WTC11 (cell line): ENCODE measurements at regions not wholly inside any gene's neighbourhood (a gene's known extent, or its start where the extent isn't known, plus 50 kb on each side); places are given as distances from the start of the nearest gene placed in this dataset.

Experiments used
- ARID4B ChIP-seq: sonication (generic); formaldehyde crosslinking; IDR thresholded peaks from 2 replicates; pipeline ENCODE4 v1.8.0; 2023; ENCODE audit warnings: missing genetic modification reagents, mild to moderate bottlenecking, borderline replicate concordance
- CREB1 ChIP-seq: sonication (generic); formaldehyde crosslinking; IDR thresholded peaks from 2 replicates; pipeline ENCODE4 v1.8.0; 2023; ENCODE audit warnings: mild to moderate bottlenecking, missing genetic modification reagents
- CTCF ChIP-seq: fragments of 200-600 bp; IDR thresholded peaks from 2 replicates; pipeline ENCODE4 v1.8.0; 2022; ENCODE audit warnings: antibody characterized with exemption
- E2F4 ChIP-seq: sonication (generic); formaldehyde crosslinking; IDR thresholded peaks from 2 replicates; pipeline ENCODE4 v1.8.1; 2022; ENCODE audit warnings: low read depth, mild to moderate bottlenecking, moderate library complexity, missing genetic modification reagents, borderline replicate concordance
- ERG ChIP-seq: fragments of 250-450 bp; sonication (Bioruptor Pico); IDR thresholded peaks from 2 replicates; pipeline ENCODE4 v1.8.0; 2021; ENCODE audit warnings: mild to moderate bottlenecking
- ESRRA ChIP-seq: sonication (generic); formaldehyde crosslinking; IDR thresholded peaks from 2 replicates; pipeline ENCODE4 v1.8.1; 2022; ENCODE audit warnings: mild to moderate bottlenecking, missing genetic modification reagents, borderline replicate concordance
- JUN ChIP-seq: sonication (generic); formaldehyde crosslinking; IDR thresholded peaks from 2 replicates; pipeline ENCODE4 v1.8.0; 2023; ENCODE audit warnings: mild to moderate bottlenecking, missing genetic modification reagents
- KAT7 ChIP-seq: sonication (generic); formaldehyde crosslinking; IDR thresholded peaks from 2 replicates; pipeline ENCODE4 v1.8.1; 2023; ENCODE audit warnings: missing genetic modification reagents, mild to moderate bottlenecking, borderline replicate concordance
- PRRX2 ChIP-seq: fragments of 250-450 bp; sonication (Bioruptor Pico); IDR thresholded peaks from 2 replicates; pipeline ENCODE4 v1.8.0; 2021; ENCODE audit warnings: mild to moderate bottlenecking
- SMAD3 ChIP-seq: sonication (generic); formaldehyde crosslinking; IDR thresholded peaks from 2 replicates; pipeline ENCODE4 v1.8.0; 2022; ENCODE audit warnings: missing genetic modification reagents, mild to moderate bottlenecking, borderline replicate concordance
- SP1 ChIP-seq: sonication (generic); formaldehyde crosslinking; conservative IDR thresholded peaks from 2 replicates; pipeline ENCODE4 v1.8.1; 2022; ENCODE audit warnings: missing genetic modification reagents
- USF2 ChIP-seq: sonication (generic); formaldehyde crosslinking; IDR thresholded peaks from 2 replicates; pipeline ENCODE4 v1.8.1; 2023; ENCODE audit warnings: mild to moderate bottlenecking, missing genetic modification reagents, moderate library complexity
- ZNF425 ChIP-seq: fragments of 250-450 bp; sonication (Bioruptor Pico); conservative IDR thresholded peaks from 2 replicates; pipeline ENCODE4 v1.9.0; 2021; ENCODE audit warnings: mild to moderate bottlenecking
- ZSCAN18 ChIP-seq: fragments of 250-450 bp; sonication (Bioruptor Pico); IDR thresholded peaks from 2 replicates; pipeline ENCODE4 v2.1.2; 2022; ENCODE audit warnings: mild to moderate bottlenecking, moderate library complexity

- no peak for TF ChIP-seq ESRRA
- no peak for TF ChIP-seq CTCF
- TF ChIP-seq SMAD3 (CRISPR knock-in tag): no peak
- TF ChIP-seq SP1: no peak
- TF ChIP-seq JUN (CRISPR knock-in tag): no peak
- no peak for TF ChIP-seq ERG (CRISPR knock-in tag)
- TF ChIP-seq ARID4B (CRISPR knock-in tag): no peak
- no peak for TF ChIP-seq ZSCAN18 (CRISPR knock-in tag)
- TF ChIP-seq ZNF425 (CRISPR knock-in tag): no peak
- TF ChIP-seq USF2 (CRISPR knock-in tag): no peak
- TF ChIP-seq PRRX2: no peak
- TF ChIP-seq E2F4 (CRISPR knock-in tag): no peak
- TF ChIP-seq CREB1 (CRISPR knock-in tag): no peak
- no peak for TF ChIP-seq KAT7
These were observed 815.9 kb upstream of the KLHL1 start for GRCh38 chr13:70923863-70924752.
